ENCODE measurements at regions not wholly inside any gene's neighbourhood (a gene's known extent, or its start where the extent isn't known, plus 50 kb on each side); places are given as distances from the start of the nearest gene placed in this dataset.

DNA sequence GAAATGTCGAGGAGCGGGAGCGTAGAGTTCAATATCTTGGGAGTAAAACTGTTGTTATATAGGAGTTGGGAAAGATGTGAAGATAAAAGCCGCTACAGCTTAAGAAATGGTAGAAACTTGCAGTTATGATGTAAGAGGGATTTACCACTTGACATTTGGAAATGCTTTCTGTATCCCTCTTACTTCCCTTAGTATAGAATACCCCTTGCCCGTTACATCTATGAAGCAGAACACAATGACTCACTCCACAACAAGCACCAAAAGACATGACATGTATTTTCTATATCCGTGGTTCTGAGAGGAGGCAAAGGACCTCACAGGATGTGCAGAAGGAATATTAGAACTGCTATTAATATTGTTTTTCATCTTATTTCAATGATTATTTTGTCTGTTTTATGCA is 254.2 kb upstream of the NR2F2 start:
- no peaks in the 10 kb centered on the region for H3K79me2 ChIP-seq (ENCODE audit: insufficient read depth, low read length)
- H4K20me1 ChIP-seq (ENCODE audit: insufficient read depth, low read length): no peaks in the 10 kb centered on the region
- no peaks in the 10 kb centered on the region for H3F3A ChIP-seq (ENCODE audit: insufficient read depth, low read length)
- H3K4me2 ChIP-seq (ENCODE audit: low read length): no peak overlapping the region
- H3K27me3 ChIP-seq (ENCODE audit: insufficient read depth, low read length): no peaks in the 10 kb centered on the region
- no peak overlapping the region for H2AFZ ChIP-seq (ENCODE audit: low read length)
- no peaks in the 10 kb centered on the region for H3K9me2 ChIP-seq (ENCODE audit: low read depth, low read length)
- no peaks in the 10 kb centered on the region for H3K36me3 ChIP-seq (ENCODE audit: insufficient read depth, low read length)
- TF ChIP-seq, protein P1, sequence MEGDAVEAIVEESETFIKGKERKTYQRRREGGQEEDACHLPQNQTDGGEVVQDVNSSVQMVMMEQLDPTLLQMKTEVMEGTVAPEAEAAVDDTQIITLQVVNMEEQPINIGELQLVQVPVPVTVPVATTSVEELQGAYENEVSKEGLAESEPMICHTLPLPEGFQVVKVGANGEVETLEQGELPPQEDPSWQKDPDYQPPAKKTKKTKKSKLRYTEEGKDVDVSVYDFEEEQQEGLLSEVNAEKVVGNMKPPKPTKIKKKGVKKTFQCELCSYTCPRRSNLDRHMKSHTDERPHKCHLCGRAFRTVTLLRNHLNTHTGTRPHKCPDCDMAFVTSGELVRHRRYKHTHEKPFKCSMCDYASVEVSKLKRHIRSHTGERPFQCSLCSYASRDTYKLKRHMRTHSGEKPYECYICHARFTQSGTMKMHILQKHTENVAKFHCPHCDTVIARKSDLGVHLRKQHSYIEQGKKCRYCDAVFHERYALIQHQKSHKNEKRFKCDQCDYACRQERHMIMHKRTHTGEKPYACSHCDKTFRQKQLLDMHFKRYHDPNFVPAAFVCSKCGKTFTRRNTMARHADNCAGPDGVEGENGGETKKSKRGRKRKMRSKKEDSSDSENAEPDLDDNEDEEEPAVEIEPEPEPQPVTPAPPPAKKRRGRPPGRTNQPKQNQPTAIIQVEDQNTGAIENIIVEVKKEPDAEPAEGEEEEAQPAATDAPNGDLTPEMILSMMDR (IDR thresholded peaks at IDR 0.05; ENCODE audit: low read length): no peak
- no peak for TF ChIP-seq EZH2 (IDR thresholded peaks at IDR 0.05; ENCODE audit: borderline replicate concordance, low read length)
- H3K4me1 ChIP-seq (ENCODE audit: insufficient read depth, low read length, severe bottlenecking): no peaks in the 10 kb centered on the region
- no peak overlapping the region for H3K9ac ChIP-seq (ENCODE audit: low read length)
- H3K27ac ChIP-seq (ENCODE audit: low read depth, low read length, poor library complexity, severe bottlenecking): no peak overlapping the region
- H3K9me3 ChIP-seq (ENCODE audit: low read length): no peaks in the 10 kb centered on the region
- H3K4me3 ChIP-seq (ENCODE audit: low read depth, low read length, poor library complexity, severe bottlenecking): no peak overlapping the region

DNA sequence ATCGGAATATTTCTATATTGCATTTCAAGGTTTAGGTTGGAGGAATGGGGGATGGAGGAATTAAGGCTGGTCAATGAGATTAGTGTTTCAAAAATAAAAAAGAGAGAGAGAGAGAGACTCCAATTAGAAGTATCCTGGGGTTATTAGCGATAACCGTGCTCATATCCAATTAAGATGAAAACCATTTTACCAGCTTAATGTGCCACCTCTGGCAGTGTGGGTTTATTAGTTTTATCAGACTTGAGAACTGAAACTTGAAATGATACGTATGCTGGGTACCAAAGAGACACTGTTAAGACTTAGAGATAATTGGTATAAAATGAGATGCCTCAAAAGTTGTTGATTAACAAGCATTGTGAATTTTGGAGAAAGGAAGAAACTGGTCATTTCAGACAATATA is 251.5 kb upstream of the NR2F2 start:
- H3K27ac ChIP-seq (ENCODE audit: low read depth, low read length, poor library complexity, severe bottlenecking): no peak overlapping the region
- H3F3A ChIP-seq (ENCODE audit: insufficient read depth, low read length): no peaks in the 10 kb centered on the region
- no peak for TF ChIP-seq EZH2 (IDR thresholded peaks at IDR 0.05; ENCODE audit: borderline replicate concordance, low read length)
- TF ChIP-seq, protein P1 (IDR thresholded peaks at IDR 0.05; ENCODE audit: low read length): no peak
- no peaks in the 10 kb centered on the region for H4K20me1 ChIP-seq (ENCODE audit: insufficient read depth, low read length)
- no peaks in the 10 kb centered on the region for H3K4me1 ChIP-seq (ENCODE audit: insufficient read depth, low read length, severe bottlenecking)
- no peak overlapping the region for H2AFZ ChIP-seq (ENCODE audit: low read length)
- no peaks in the 10 kb centered on the region for H3K9me2 ChIP-seq (ENCODE audit: low read depth, low read length)
- H3K36me3 ChIP-seq (ENCODE audit: insufficient read depth, low read length): no peaks in the 10 kb centered on the region
- H3K4me2 ChIP-seq (ENCODE audit: low read length): no peak overlapping the region
- no peak overlapping the region for H3K9ac ChIP-seq (ENCODE audit: low read length)
- no peaks in the 10 kb centered on the region for H3K9me3 ChIP-seq (ENCODE audit: low read length)
- H3K4me3 ChIP-seq (ENCODE audit: low read depth, low read length, poor library complexity, severe bottlenecking): no peak overlapping the region
- H3K79me2 ChIP-seq (ENCODE audit: insufficient read depth, low read length): no peaks in the 10 kb centered on the region
- no peaks in the 10 kb centered on the region for H3K27me3 ChIP-seq (ENCODE audit: insufficient read depth, low read length)

DNA sequence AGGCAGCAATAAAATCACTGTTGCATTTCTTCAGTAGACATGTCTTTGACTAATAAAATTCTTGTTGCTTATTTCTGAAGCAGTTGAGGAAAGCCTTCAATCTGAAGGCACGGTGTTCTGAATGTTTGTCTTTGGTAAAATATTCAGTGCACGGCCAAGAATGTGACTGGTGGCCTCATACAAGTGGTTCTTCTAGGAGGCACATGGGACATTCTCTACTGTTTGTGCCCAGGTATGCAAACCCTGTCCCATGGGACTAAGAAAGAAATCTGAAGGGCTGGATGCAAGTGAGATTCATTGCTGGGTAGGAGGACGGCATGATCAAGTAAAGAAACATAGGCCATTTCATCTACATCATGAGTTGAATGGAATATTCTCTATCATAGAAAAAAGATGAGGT is 250.6 kb upstream of the NR2F2 start:
- Histone ChIP-seq H3K4me2 (ENCODE audit: low read length) (no peak overlapping the region), H3K9me3 (ENCODE audit: low read length) (no peaks in the 10 kb centered on the region), H3K4me3 (ENCODE audit: low read depth, low read length, poor library complexity, severe bottlenecking) (no peak overlapping the region), H2AFZ (ENCODE audit: low read length) (no peak overlapping the region), H3K4me1 (ENCODE audit: insufficient read depth, low read length, severe bottlenecking) (no peaks in the 10 kb centered on the region), H3K27me3 (ENCODE audit: insufficient read depth, low read length) (no peaks in the 10 kb centered on the region), H3K27ac (ENCODE audit: low read depth, low read length, poor library complexity, severe bottlenecking) (no peak overlapping the region), H3K9ac (ENCODE audit: low read length) (no peak overlapping the region), H3K9me2 (ENCODE audit: low read depth, low read length) (no peaks in the 10 kb centered on the region), H3K79me2 (ENCODE audit: insufficient read depth, low read length) (no peaks in the 10 kb centered on the region), H3F3A (ENCODE audit: insufficient read depth, low read length) (no peaks in the 10 kb centered on the region), H4K20me1 (ENCODE audit: insufficient read depth, low read length) (no peaks in the 10 kb centered on the region), H3K36me3 (ENCODE audit: insufficient read depth, low read length) (no peaks in the 10 kb centered on the region)
- TF ChIP-seq, protein P1 (IDR thresholded peaks at IDR 0.05; ENCODE audit: low read length): no peak
- TF ChIP-seq EZH2 (IDR thresholded peaks at IDR 0.05; ENCODE audit: borderline replicate concordance, low read length): no peak
